ENCODE measurements at regions not wholly inside any gene's neighbourhood (a gene's known extent, or its start where the extent isn't known, plus 50 kb on each side); places are given as distances from the start of the nearest gene placed in this dataset.

DNA sequence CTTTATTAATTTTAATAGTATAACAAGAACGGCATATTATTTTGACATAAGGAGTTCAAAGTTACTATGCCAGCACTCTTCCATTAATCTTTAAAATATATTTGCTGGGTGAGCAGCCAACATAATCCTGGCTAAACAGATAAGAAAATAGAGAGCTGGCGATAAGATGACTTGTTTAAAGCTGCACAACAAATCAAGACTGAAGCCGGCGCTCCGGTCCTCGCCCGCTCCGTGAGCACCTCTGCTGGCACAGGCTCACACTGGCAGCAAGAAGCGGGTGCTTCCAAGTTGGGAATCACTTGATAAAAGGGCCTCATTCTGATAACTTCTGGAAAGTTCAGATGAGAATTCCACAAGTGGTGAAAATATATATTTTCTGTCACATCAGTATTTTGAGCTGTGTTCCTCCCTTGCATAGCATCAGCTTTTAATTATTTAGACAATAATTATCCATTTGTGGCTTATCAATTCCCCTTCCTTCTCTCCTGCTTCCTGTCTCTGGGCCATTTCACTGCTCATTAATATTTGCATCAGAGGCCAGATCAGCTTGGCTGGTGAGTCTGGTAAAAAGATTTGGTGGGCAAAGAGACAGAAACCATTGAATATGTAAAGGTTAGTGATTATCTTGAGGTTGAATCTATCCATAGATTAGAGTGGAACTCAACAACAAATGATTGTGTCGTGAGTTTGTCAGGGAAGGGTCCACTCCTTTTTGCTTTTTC lies 205.3 kb downstream of the MZT1 start:
- Histone ChIP-seq H3K27ac (no peak overlapping the region), H3K36me3 (no peaks in the 10 kb centered on the region), H3K4me3 (no peak overlapping the region), H3K9me3 (no peaks in the 10 kb centered on the region), H3K27me3 (no peaks in the 10 kb centered on the region), H3K4me1 (no peaks in the 10 kb centered on the region)
- intact Hi-C loops (cut with DNase I) = no loop called here
- TF ChIP-seq, protein P1, sequence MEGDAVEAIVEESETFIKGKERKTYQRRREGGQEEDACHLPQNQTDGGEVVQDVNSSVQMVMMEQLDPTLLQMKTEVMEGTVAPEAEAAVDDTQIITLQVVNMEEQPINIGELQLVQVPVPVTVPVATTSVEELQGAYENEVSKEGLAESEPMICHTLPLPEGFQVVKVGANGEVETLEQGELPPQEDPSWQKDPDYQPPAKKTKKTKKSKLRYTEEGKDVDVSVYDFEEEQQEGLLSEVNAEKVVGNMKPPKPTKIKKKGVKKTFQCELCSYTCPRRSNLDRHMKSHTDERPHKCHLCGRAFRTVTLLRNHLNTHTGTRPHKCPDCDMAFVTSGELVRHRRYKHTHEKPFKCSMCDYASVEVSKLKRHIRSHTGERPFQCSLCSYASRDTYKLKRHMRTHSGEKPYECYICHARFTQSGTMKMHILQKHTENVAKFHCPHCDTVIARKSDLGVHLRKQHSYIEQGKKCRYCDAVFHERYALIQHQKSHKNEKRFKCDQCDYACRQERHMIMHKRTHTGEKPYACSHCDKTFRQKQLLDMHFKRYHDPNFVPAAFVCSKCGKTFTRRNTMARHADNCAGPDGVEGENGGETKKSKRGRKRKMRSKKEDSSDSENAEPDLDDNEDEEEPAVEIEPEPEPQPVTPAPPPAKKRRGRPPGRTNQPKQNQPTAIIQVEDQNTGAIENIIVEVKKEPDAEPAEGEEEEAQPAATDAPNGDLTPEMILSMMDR (IDR thresholded peaks at IDR 0.05) = no peak
- DNase-seq (ENCODE audit: low spot score in 2 of 2) = no peak

DNA sequence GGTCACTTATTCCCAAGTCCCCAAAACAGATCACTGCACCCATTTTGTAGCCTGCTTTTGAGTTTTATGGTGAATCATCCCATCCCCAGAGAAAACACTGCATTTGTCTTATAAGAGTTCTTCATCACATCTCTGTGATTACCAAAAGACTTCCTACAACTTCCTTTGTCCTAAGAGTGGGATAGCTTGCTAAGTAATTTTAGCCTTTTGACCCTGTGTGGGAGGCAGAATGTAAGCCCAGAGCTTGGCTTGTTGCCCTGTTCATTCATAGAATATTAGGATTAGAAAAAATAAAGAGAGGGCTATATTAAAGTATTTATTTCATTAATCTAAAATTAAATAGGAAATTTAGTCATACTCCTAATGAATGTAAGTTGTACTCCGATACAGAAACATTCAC lies 213.3 kb downstream of the MZT1 start:
- no peak for DNase-seq (ENCODE audit: low spot score in 2 of 2)
- Histone ChIP-seq H3K27ac (no peak overlapping the region), H3K4me3 (no peak overlapping the region), H3K9me3 (no peaks in the 10 kb centered on the region), H3K4me1 (no peaks in the 10 kb centered on the region), H3K27me3 (no peaks in the 10 kb centered on the region), H3K36me3 (no peaks in the 10 kb centered on the region)
- TF ChIP-seq, protein P1 (IDR thresholded peaks at IDR 0.05) = no peak
- intact Hi-C loops (cut with DNase I) = no loop called here

GRCh38 chr13:72508392-72508791 lies 219.0 kb downstream of the MZT1 start:
- intact Hi-C loops (cut with DNase I) = no loop called here
- H3K27ac ChIP-seq = no peak overlapping the region

DNA sequence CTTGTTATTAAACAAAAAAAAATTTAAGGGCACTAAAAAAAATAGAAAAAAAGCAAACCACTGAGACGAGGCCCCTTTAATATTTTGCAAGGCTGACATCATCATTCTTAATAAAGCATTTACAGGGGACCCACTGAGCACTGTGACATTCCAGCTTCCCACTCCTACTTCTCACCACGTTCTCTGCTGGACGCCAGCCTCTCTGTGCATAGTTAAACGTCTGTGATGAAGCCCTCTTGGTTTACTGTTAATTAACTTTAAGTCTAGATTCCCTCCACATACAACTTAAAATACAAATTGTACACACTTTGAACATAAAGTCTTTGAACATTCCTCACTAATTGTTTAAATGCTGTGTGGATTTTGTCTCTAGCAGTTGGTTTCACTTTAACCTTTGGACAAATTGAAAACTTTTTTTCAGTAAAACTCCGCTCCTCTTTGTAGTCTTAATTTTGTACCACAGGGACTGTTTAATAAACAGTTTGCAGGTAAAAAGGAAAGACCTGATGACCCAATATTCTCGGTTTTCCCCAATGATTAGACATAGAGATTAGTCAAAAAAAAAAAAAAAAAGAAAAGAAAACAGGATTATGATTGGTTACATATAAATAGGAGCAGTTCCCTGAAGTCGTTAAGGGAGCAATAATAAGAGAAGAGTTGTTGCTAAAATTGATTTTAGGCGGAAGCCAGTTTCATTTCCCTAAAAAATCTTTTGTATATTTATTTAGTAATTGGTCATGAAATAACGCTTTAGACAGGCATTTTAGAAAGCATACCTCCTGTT lies 219.8 kb downstream of the MZT1 start:
- Histone ChIP-seq H3K36me3 (no peaks in the 10 kb centered on the region), H3K4me3 (no peak overlapping the region), H3K27me3 (no peaks in the 10 kb centered on the region), H3K4me1 (no peaks in the 10 kb centered on the region), H3K9me3 (no peaks in the 10 kb centered on the region), H3K27ac (no peak overlapping the region)
- TF ChIP-seq, protein P1 (IDR thresholded peaks at IDR 0.05) = no peak
- intact Hi-C loops (cut with DNase I) = no loop called here
- DNase-seq (ENCODE audit: low spot score in 2 of 2) = no peak

More at GRCh38 chr13:72508392-72508791, 219.0 kb downstream of the MZT1 start:
- H3K4me1 ChIP-seq = no peaks in the 10 kb centered on the region
- no peaks in the 10 kb centered on the region for H3K36me3 ChIP-seq
- no peak for DNase-seq (ENCODE audit: low spot score in 2 of 2)
- TF ChIP-seq, protein P1 (IDR thresholded peaks at IDR 0.05) = no peak
- H3K27me3 ChIP-seq = no peaks in the 10 kb centered on the region
- H3K9me3 ChIP-seq = no peaks in the 10 kb centered on the region
- no peak overlapping the region for H3K4me3 ChIP-seq

DNA sequence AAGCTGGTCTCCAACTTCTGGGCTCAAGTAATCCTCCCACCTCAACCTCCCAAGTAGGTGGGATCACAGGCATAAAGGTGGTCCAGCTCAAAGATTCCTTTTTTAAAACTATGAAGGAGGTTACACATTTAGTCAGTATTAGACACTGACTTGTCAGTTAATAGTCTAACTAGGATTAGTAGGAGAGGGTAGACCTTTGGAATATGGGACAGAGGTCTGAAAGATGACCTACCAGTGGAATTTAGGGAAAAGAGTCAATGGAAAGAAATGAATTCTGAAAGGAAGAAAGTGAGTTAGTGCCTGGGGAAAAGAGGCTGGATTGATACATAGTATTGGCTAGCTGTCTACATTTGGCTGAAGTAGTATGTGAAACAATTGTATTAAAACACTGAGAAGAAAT lies 220.7 kb downstream of the MZT1 start:
- Histone ChIP-seq H3K27ac (no peak overlapping the region), H3K4me1 (no peaks in the 10 kb centered on the region), H3K4me3 (no peak overlapping the region), H3K36me3 (no peaks in the 10 kb centered on the region), H3K27me3 (no peaks in the 10 kb centered on the region), H3K9me3 (no peaks in the 10 kb centered on the region)
- intact Hi-C loops (cut with DNase I) = no loop called here
- TF ChIP-seq, protein P1 (IDR thresholded peaks at IDR 0.05) = no peak
- no peak for DNase-seq (ENCODE audit: low spot score in 2 of 2)
